Neural cell (in vitro differentiated cells): ENCODE measurements at regions not wholly inside any gene's neighbourhood (a gene's known extent, or its start where the extent isn't known, plus 50 kb on each side); places are given as distances from the start of the nearest gene placed in this dataset.

Experiments used
- CTCF ChIP-seq: fragments of 450-650 bp; IDR thresholded peaks from 2 replicates; pipeline ENCODE4 v1.5.1; 2014; ENCODE audit warnings: antibody characterized with exemption, mild to moderate bottlenecking, moderate library complexity; ENCODE audit not compliant: poor library complexity, severe bottlenecking
- EP300 ChIP-seq: fragments of 450-650 bp; conservative IDR thresholded peaks from 2 replicates; pipeline ENCODE4 v1.6.1; 2014; ENCODE audit warnings: antibody characterized with exemption, mild to moderate bottlenecking, moderate library complexity; ENCODE audit not compliant: poor library complexity, severe bottlenecking
- EZH2 ChIP-seq: fragments of 200-600, 300-800 bp; shearing (Covaris generic), sonication (generic); IDR thresholded peaks from 2 replicates; pipeline ENCODE4 v1.6.1; 2014; ENCODE audit warnings: antibody characterized with exemption, low read length, borderline replicate concordance, mild to moderate bottlenecking; ENCODE audit not compliant: insufficient read depth, poor library complexity, severe bottlenecking
- MXI1 ChIP-seq: fragments of 450-650 bp; conservative IDR thresholded peaks from 2 replicates; pipeline ENCODE4 v1.6.1; 2014; ENCODE audit warnings: antibody characterized with exemption, mild to moderate bottlenecking; ENCODE audit not compliant: poor library complexity, severe bottlenecking
- RAD21 ChIP-seq: fragments of 450-650 bp; conservative IDR thresholded peaks from 2 replicates; pipeline ENCODE4 v1.6.1; 2014; ENCODE audit warnings: antibody characterized with exemption, mild to moderate bottlenecking, moderate library complexity
- REST ChIP-seq: IDR thresholded peaks from 2 replicates; pipeline ENCODE4 v1.6.1; 2012; ENCODE audit warnings: borderline replicate concordance
- TAF1 ChIP-seq: IDR thresholded peaks from 2 replicates; pipeline ENCODE4 v1.6.1; 2012; ENCODE audit warnings: low read depth

- TF ChIP-seq CTCF (no peak), EZH2 (no peak), RAD21 (no peak), REST (no peak), TAF1 (no peak), MXI1 (no peak), EP300 (no peak)
Observed at GRCh38 chr14:66043921-66044320, 442.2 kb upstream of the CCDC196 start.
